Parathyroid adenoma (tissue), 2 donors: ENCODE measurements at regions not wholly inside any gene's neighbourhood (a gene's known extent, or its start where the extent isn't known, plus 50 kb on each side); places are given as distances from the start of the nearest gene placed in this dataset.

ENCODE experiments used
- H2AFZ ChIP-seq: fragments of 300-600 bp; sonication (generic); one replicate; pipeline ENCODE4 v1.7.0; 2017; ENCODE audit warnings: antibody characterized with exemption, mild to moderate bottlenecking
- H3K27ac ChIP-seq: fragments of 300-600 bp; sonication (generic); one replicate; pipeline ENCODE4 v1.7.0; 2017
- H3K27me3 ChIP-seq: fragments of 300-600 bp; sonication (generic); one replicate; pipeline ENCODE4 v1.7.0; 2017; ENCODE audit warnings: low read length; ENCODE audit not compliant: control insufficient read depth, insufficient read depth
- H3K36me3 ChIP-seq: fragments of 300-600 bp; sonication (generic); one replicate; pipeline ENCODE4 v1.7.0; 2017; ENCODE audit warnings: low read length; ENCODE audit not compliant: control insufficient read depth, insufficient read depth
- H3K4me1 ChIP-seq: fragments of 300-600 bp; sonication (generic); one replicate; pipeline ENCODE4 v1.7.0; 2017; ENCODE audit warnings: control low read depth
- H3K4me2 ChIP-seq: fragments of 300-600 bp; sonication (generic); one replicate; pipeline ENCODE4 v1.7.0; 2017; ENCODE audit warnings: low read length
- H3K4me3 ChIP-seq: fragments of 300-600 bp; sonication (generic); one replicate; pipeline ENCODE4 v1.7.0; 2017; ENCODE audit warnings: low read depth, low read length
- H3K79me2 ChIP-seq: fragments of 300-600 bp; sonication (generic); one replicate; pipeline ENCODE4 v1.7.0; 2017; ENCODE audit warnings: control low read depth
- H3K9ac ChIP-seq: fragments of 300-600 bp; sonication (generic); one replicate; pipeline ENCODE4 v1.7.0; 2017; ENCODE audit warnings: mild to moderate bottlenecking
- H3K9me3 ChIP-seq: fragments of 300-600 bp; sonication (generic); one replicate; pipeline ENCODE4 v1.7.0; 2017; ENCODE audit warnings: low read length; ENCODE audit not compliant: control insufficient read depth
- CTCF ChIP-seq: fragments of 300-600 bp; sonication (generic); IDR thresholded peaks from one replicate; pipeline ENCODE4 v1.7.0; 2017; ENCODE audit warnings: antibody characterized with exemption, mild to moderate bottlenecking
- donor health status: primary hyperparathyroidism.

DNA sequence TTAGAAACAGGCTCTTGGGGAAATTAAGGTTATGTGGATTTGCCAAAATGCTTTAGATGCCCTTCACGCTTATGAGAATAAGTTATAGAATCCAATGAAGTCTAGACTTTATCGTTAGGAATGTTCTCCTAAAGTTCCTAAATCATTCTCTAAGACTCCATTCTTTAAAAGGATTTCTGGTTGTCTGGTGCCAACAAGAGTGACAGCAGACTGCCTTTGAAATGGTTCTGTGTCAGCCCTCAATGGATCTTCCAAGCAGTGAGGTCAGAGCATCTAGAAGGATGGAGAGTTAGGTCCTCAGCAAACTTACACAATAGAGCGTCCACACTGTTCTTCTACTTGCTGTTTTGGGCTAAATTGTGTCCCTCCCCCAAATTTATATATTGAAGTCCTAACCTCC lies 473.3 kb downstream of the GATA3 start:
- no peak overlapping the region for H3K4me3 ChIP-seq
- no peaks in the 10 kb centered on the region for H3K9me3 ChIP-seq
- no peaks in the 10 kb centered on the region for H3K27me3 ChIP-seq
- no peak for TF ChIP-seq CTCF
- no peaks in the 10 kb centered on the region for H3K36me3 ChIP-seq
- H3K27ac ChIP-seq = no peak overlapping the region
- H2AFZ ChIP-seq = no peak overlapping the region
- H3K79me2 ChIP-seq = no peaks in the 10 kb centered on the region
- H3K4me2 ChIP-seq = no peak overlapping the region
- no peak overlapping the region for H3K9ac ChIP-seq
- H3K4me1 ChIP-seq = no peaks in the 10 kb centered on the region

- no peak for TF ChIP-seq CTCF
- no peak overlapping the region for H3K9ac ChIP-seq
- no peaks in the 10 kb centered on the region for H3K27me3 ChIP-seq
- H3K9me3 ChIP-seq = no peaks in the 10 kb centered on the region
- H3K36me3 ChIP-seq = no peaks in the 10 kb centered on the region
- H3K4me3 ChIP-seq = no peak overlapping the region
- no peak overlapping the region for H3K27ac ChIP-seq
- H3K79me2 ChIP-seq = no peaks in the 10 kb centered on the region
- no peaks in the 10 kb centered on the region for H3K4me1 ChIP-seq
- H3K4me2 ChIP-seq = no peak overlapping the region
- H2AFZ ChIP-seq = no peak overlapping the region
Observed at GRCh38 chr10:8531116-8531515, 476.6 kb downstream of the GATA3 start.

DNA sequence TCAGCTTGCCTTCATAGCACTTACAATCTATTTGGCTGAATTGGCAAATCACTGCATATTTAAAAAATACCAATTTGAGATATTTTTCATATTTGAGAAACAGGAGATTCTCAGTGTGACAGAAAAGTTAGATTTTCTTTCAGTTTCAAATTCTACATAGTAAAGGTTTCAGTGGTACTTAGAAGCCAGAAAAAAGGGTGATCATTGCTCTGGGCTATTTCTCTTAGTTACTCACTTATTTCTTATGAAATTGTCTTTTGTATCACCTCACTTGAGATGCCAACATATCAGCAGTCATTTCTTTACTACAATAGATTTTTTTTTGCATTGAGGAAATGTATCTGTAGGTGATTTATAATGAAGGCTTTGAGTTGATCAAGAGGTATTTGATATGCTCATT lies 478.2 kb downstream of the GATA3 start:
- no peaks in the 10 kb centered on the region for H3K27me3 ChIP-seq
- H3K9me3 ChIP-seq = no peaks in the 10 kb centered on the region
- no peak for TF ChIP-seq CTCF
- no peak overlapping the region for H2AFZ ChIP-seq
- no peak overlapping the region for H3K4me3 ChIP-seq
- H3K4me2 ChIP-seq = no peak overlapping the region
- H3K4me1 ChIP-seq = no peaks in the 10 kb centered on the region
- no peak overlapping the region for H3K9ac ChIP-seq
- no peak overlapping the region for H3K27ac ChIP-seq
- H3K36me3 ChIP-seq = no peaks in the 10 kb centered on the region
- H3K79me2 ChIP-seq = no peaks in the 10 kb centered on the region

GRCh38 chr10:8533462-8533861 lies 479.0 kb downstream of the GATA3 start:
- Histone ChIP-seq H3K4me1 (no peaks in the 10 kb centered on the region), H3K9me3 (no peaks in the 10 kb centered on the region), H3K9ac (no peak overlapping the region), H3K27ac (no peak overlapping the region), H3K27me3 (no peaks in the 10 kb centered on the region), H3K36me3 (no peaks in the 10 kb centered on the region), H3K4me3 (no peak overlapping the region), H3K79me2 (no peaks in the 10 kb centered on the region), H2AFZ (no peak overlapping the region), H3K4me2 (no peak overlapping the region)
- TF ChIP-seq CTCF = no peak

DNA sequence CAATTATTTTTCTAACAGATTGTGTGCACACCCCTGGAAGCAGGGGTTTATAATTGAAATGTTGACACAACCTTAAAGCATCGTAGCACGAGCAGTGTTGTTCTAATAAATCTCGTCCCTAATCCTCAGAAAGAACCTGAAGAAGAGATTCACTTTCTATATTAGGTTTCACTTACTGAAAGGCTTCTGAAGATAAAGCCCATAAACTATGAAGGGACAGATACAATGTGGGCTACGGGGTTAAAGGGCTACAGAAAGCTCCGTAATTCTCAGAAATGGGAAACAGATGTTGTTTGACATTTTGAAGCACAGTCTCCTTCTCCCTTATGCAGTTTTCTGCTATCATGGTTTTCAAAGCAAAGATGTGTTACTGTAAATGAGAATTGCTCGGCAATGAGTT lies 479.6 kb downstream of the GATA3 start:
- no peaks in the 10 kb centered on the region for H3K79me2 ChIP-seq
- H3K4me1 ChIP-seq = no peaks in the 10 kb centered on the region
- H3K27ac ChIP-seq = no peak overlapping the region
- no peak overlapping the region for H3K4me3 ChIP-seq
- no peak overlapping the region for H3K9ac ChIP-seq
- H2AFZ ChIP-seq = no peak overlapping the region
- no peaks in the 10 kb centered on the region for H3K36me3 ChIP-seq
- no peak overlapping the region for H3K4me2 ChIP-seq
- no peaks in the 10 kb centered on the region for H3K27me3 ChIP-seq
- TF ChIP-seq CTCF = no peak
- no peaks in the 10 kb centered on the region for H3K9me3 ChIP-seq
